HG03280 (cell line): ENCODE measurements at regions not wholly inside any gene's neighbourhood (a gene's known extent, or its start where the extent isn't known, plus 50 kb on each side); places are given as distances from the start of the nearest gene placed in this dataset.
"Not testable (repeated sequence)": the region's sequence is repeated elsewhere in the genome, so short reads cannot be mapped to it uniquely, and the experiment has no call there.

Experiments
- ATAC-seq: cut with Tn5 transposase; IDR thresholded peaks from one replicate; pipeline ENCODE4 v1.9.1; 2021; ENCODE audit warnings: mild to moderate bottlenecking, moderate library complexity; ENCODE audit not compliant: unreplicated experiment

DNA sequence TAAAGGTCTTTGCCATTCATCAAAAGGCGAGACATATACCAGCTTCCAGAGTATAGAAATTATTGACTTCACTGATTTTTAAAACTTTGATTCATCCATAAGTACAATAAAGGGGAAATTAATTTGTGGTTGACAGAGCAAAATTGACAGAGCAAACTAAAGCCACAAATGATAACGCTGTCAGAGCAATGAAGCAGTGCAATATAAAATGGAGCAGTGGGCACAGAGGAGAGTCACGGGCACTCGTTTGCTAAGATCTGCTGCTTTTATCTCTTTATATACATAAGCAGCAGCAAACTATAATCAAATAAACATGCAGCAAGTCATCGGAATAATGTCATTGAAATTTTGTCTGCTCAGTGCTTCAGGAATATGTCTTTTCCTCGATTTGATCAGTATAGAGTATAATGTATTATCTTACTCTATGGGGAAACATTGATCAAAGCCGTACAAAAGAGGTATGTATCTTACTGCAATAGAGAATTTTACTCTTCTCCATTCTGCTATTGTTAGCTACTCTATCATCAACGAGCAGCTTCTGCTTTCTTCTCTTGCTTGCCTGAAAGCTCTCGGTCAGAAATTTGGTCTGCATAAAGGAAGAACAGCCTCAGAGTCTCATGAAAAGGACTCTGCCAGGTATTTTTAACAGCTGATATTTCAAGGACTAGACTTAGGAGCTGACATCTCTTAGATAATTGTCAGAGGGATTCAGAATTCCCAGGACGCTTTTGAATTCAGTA lies 546.0 kb upstream of the ARID1B start:
- ATAC-seq: no peak

- no peak for ATAC-seq
These were observed 557.2 kb upstream of the ARID1B start for GRCh38 chr6:156219973-156220372.

DNA sequence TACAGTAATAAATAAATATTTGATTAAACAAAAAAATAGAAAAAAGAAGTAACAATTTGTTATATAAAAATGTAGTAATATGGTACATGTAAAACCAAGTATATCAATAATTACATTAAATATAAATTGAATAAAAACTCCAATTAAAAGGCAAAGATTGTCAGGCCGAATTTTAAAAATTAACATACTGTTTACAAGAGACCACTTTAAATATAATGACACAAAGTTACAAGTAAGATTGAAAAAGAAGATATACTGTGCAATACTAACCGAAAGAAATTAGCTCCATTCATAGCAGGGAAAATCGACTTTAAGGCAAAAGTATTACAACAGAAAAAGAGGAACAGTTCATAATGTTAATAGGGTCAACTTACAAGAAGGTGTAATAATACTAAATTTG lies 571.5 kb upstream of the ARID1B start:
- no peak for ATAC-seq

DNA sequence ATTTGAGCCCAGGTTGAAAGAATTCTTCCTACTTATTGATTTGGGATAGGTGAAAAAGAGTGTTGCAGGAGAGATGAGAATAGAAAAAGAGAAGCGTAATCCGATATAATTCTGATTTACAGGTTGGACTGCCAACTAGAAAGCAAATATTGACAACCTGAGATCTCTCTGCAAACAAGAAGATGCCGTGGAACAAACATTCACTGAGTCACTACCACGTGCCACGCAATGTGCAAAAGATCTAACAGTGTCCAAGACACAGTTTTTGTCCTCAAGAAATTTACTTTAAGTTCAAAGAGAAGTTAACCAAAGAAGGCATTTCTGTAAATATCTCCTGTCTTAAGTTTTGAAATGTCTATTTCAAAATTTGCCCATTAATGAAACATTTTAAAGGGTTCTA lies 578.0 kb upstream of the ARID1B start:
- no peak for ATAC-seq

- ATAC-seq: no peak
These were observed 579.7 kb upstream of the ARID1B start for GRCh38 chr6:156197513-156197912.

- ATAC-seq: no peak
These were observed 582.2 kb upstream of the ARID1B start for GRCh38 chr6:156194981-156195380.

- no peak for ATAC-seq
These were observed 583.8 kb upstream of the ARID1B start for GRCh38 chr6:156193381-156193780.

DNA sequence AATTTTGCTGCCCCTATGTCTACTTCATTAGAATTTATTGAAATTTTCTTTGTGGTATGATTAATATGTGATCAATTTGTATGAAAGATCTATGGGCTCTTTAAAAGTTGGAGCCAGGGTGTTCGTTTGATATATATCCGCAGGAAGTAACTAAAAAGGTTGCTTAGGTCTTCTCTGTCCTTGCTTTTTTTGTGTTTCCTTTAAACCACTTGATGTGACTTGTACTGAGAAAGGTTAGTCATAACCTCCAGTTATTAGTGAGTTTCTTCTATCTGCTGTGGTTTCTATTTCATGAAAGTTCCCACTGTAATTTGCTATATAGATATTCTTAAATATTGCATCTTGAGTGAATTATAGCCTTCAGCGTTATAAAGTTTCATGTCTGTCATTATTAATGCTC lies 585.3 kb upstream of the ARID1B start:
- ATAC-seq: peak; percentile 65

- ATAC-seq: not testable (repeated sequence)
These were observed 585.8 kb upstream of the ARID1B start for GRCh38 chr6:156191390-156191789.

GRCh38 chr6:156190270-156190669 lies 586.9 kb upstream of the ARID1B start:
- no peak for ATAC-seq

- no peak for ATAC-seq
These were observed 587.5 kb upstream of the ARID1B start for GRCh38 chr6:156189714-156190113.

DNA sequence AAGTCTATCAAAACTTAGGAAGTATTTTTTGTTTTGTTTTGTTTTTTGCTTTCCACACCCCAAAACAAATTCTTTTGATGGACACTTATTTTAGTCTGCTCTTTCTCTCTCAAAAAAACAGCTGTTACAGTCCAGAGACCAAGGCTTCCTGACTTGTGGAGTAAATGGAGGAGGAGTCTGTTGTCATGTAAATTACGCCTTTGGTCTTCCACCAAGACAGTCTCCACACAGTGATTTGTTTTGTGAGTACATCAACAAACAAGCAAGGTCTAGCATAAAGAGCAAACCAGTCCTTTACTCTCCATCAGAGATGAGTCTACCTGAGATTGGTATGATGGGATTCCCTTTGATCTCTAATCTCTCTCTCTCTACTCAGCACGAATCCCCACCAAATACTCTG lies 588.0 kb upstream of the ARID1B start:
- ATAC-seq: no peak

DNA sequence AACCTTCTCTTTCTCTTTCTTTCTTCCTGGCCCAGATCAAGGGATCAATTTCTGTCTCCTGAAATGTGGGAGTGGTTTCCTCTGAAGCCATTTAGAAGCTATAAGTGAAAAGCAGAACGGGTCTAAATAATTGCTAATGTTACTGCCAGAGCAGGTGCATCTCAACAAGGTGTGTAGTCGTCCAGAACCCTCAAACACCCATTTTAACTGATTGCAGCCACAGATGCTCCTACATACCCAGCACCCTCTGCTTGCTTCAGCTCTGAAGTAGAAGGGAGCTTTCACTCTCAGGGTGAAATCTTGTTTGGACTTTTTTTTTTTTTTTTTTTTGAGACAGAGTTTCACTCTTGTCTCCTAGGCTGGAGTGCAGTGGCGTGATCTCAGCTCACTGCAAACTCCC lies 592.1 kb upstream of the ARID1B start:
- ATAC-seq: no peak

DNA sequence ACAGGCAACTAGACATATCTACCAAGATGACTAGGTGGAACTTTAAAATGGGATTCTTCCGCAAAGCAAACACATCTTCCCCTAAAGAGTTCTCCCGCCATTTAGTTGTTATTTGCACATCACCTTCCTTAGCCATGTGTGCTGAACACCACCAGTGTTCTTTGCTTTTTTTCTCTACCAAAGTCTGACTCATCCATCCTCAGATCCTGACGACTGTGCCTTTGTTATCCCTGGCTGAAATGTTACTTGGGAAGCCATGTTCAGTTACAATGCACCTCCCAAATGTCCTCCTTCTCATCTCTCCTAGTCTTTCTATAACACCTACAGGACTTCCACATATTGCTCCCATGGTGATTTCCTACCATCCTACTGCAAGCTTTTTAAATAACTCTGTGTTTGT lies 593.5 kb upstream of the ARID1B start:
- ATAC-seq: no peak

- no peak for ATAC-seq
These were observed 594.8 kb upstream of the ARID1B start for GRCh38 chr6:156182356-156182755.

- no peak for ATAC-seq
These were observed 595.7 kb upstream of the ARID1B start for GRCh38 chr6:156181506-156181905.

DNA sequence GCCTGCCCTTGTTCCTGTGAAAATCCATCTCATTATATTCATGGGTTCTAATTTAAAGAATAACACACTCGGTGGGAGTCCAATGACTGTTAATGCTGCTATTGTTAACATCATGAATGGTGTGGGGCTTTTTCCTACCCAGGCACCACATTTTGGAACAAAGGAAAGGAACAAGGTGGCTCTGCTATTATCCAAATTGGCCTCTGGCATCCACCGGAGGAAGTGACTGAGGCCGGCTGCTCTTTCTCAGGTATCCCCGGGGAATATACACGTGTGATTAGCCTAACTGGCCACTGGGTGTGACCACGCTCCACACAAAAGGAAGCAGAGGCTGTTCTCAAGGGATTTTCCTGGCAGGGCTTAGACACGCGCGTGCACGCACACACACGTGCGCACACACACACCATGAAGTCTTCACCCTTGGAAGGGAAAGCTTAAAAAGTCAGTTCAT lies 601.2 kb upstream of the ARID1B start:
- ATAC-seq: no peak

DNA sequence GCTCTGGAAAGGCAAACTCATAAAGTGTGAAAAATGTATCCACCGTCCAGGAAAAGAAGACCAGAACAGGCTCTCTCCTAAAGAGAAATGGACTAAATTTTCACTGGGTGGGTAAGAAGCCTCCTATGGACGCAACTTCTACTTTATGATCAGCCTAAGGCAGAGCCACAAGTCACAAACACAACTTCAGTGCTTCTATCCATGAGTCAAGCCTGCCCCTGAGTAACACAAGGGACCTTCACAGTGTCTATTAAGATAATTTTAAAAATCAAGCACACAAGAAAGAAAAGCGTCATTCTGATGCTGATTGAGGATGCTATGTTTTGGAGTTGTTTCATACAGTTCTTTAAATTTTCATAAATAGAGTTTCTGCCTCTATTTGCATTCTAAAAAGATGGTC lies 601.7 kb upstream of the ARID1B start:
- ATAC-seq: no peak

- ATAC-seq: no peak
These were observed 602.9 kb upstream of the ARID1B start for GRCh38 chr6:156174031-156174890.

DNA sequence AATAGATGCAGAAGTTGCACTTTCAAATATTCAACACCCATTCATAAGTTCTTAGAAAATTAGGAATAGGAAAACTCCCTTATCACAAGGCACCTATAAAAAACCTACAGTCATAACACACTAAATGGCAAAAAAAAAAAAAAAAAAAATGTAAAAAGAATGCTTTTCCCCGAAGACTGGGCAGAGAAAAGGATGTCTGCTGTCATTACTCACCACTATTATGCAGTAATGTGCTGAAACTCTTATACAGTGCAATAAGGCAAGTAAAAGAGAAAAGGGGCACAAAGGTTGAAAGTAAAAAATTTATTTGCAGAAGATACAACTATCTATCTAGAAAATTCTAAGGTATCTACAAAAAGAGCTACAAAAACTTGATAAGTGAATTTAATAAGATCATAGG lies 607.8 kb upstream of the ARID1B start:
- no peak for ATAC-seq

DNA sequence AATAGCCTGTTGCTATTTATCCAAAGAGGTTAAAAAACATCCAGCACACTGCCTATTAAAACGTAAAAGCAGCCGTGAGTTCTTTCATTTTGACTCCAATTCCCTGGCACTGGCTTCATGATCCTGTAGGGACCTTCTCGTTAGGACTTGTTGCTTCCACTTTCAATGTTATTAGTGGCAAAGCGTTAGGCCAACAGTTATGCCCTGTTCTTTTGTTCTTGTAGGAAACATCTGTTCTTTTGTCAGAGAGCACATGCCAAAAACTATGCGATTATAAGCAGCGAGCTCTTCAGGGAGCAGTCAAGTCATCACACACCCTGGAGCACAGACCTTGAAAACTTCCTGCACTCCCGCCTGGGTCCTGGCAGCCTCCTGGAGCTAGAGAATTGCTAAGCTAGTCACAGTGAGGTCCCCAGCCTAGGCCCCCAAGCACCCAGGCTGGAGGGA lies 609.5 kb upstream of the ARID1B start:
- ATAC-seq: no peak

GRCh38 chr6:156167016-156167624 lies 610.1 kb upstream of the ARID1B start:
- no peak for ATAC-seq
